Endothelial cell of umbilical vein (primary cell): ENCODE measurements at regions not wholly inside any gene's neighbourhood (a gene's known extent, or its start where the extent isn't known, plus 50 kb on each side); places are given as distances from the start of the nearest gene placed in this dataset.

Source experiments
- EZH2 ChIP-seq: IDR thresholded peaks from 2 replicates; pipeline ENCODE4 v1.6.1; 2012; ENCODE audit warnings: borderline replicate concordance, low read depth, mild to moderate bottlenecking, moderate library complexity, low read length, inconsistent platforms; ENCODE audit not compliant: severe bottlenecking
- GATA2 ChIP-seq: IDR thresholded peaks from 2 replicates; pipeline ENCODE4 v1.7.0; 2011; ENCODE audit warnings: low read depth, mild to moderate bottlenecking, moderate library complexity, mixed read lengths, low read length; ENCODE audit not compliant: insufficient read length, insufficient read depth
- MAX ChIP-seq: IDR thresholded peaks from 2 replicates; pipeline ENCODE4 v1.6.1; 2011; ENCODE audit not compliant: insufficient read depth, insufficient read length
- POLR2A ChIP-seq: IDR thresholded peaks from 2 replicates; pipeline ENCODE4 v1.6.1; 2012; ENCODE audit warnings: low read depth, mild to moderate bottlenecking, control low read depth, low read length
- POLR2AphosphoS5 ChIP-seq: IDR thresholded peaks from 2 replicates; pipeline ENCODE4 v1.6.1; 2012; ENCODE audit warnings: low read depth, mild to moderate bottlenecking, control low read depth, low read length, moderate library complexity; ENCODE audit not compliant: insufficient read depth
- TF ChIP-seq, protein P1 (sequence below), 2 donors: IDR thresholded peaks; 1 replicate in 1 of 2; 2 replicates in 1 of 2; pipeline ENCODE4 v1.5.1; 2011; ENCODE audit warnings: low read length in 2 of 2, mild to moderate bottlenecking in 2 of 2, moderate library complexity in 2 of 2, control low read depth in 1 of 2, inconsistent platforms in 1 of 2, low read depth in 1 of 2; ENCODE audit not compliant: insufficient read depth in 1 of 2; ENCODE audit errors: extremely low read depth in 1 of 2

- TF ChIP-seq EZH2 = no peak
- TF ChIP-seq, protein P1, sequence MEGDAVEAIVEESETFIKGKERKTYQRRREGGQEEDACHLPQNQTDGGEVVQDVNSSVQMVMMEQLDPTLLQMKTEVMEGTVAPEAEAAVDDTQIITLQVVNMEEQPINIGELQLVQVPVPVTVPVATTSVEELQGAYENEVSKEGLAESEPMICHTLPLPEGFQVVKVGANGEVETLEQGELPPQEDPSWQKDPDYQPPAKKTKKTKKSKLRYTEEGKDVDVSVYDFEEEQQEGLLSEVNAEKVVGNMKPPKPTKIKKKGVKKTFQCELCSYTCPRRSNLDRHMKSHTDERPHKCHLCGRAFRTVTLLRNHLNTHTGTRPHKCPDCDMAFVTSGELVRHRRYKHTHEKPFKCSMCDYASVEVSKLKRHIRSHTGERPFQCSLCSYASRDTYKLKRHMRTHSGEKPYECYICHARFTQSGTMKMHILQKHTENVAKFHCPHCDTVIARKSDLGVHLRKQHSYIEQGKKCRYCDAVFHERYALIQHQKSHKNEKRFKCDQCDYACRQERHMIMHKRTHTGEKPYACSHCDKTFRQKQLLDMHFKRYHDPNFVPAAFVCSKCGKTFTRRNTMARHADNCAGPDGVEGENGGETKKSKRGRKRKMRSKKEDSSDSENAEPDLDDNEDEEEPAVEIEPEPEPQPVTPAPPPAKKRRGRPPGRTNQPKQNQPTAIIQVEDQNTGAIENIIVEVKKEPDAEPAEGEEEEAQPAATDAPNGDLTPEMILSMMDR (IDR thresholded peaks at IDR 0.05; ENCODE audit: extremely low read depth in 1 of 2, insufficient read depth in 1 of 2, low read depth in 1 of 2, low read length in 2 of 2) = no peak
- no peak for TF ChIP-seq POLR2AphosphoS5
- TF ChIP-seq POLR2A = no peak
- TF ChIP-seq MAX = no peak
- TF ChIP-seq GATA2 = no peak
Observed at GRCh38 chr6:56839533-56840183, 115.2 kb upstream of the BEND6 start.
